Stimulated activated CD8-positive, alpha-beta memory T cell treated with anti-CD3 and anti-CD28 coated beads, Interleukin-15, amount 100 ng/mL, for 48 hours (primary cell): ENCODE measurements at regions not wholly inside any gene's neighbourhood (a gene's known extent, or its start where the extent isn't known, plus 50 kb on each side); places are given as distances from the start of the nearest gene placed in this dataset.

Source experiments
- DNase-seq, 2 donors: peaks; one replicate each; pipeline ENCODE4 v3.0.0-alpha.2; 2020; ENCODE audit warnings: low read depth in 2 of 2

GRCh38 chr3:4029135-4029534, 229.9 kb downstream of the LRRN1 start:
- DNase-seq = no peak

GRCh38 chr3:4030624-4031023, 231.4 kb downstream of the LRRN1 start:
- DNase-seq = no peak

GRCh38 chr3:4033296-4033695, 234.1 kb downstream of the LRRN1 start:
- no peak for DNase-seq

GRCh38 chr3:4036046-4036445, 236.8 kb downstream of the LRRN1 start:
- DNase-seq = no peak

GRCh38 chr3:4038351-4038750, 239.1 kb downstream of the LRRN1 start:
- DNase-seq = no peak

- DNase-seq = no peak
These were observed 242.8 kb downstream of the LRRN1 start for GRCh38 chr3:4042070-4042469.

GRCh38 chr3:4042869-4043268, 243.6 kb downstream of the LRRN1 start:
- no peak for DNase-seq

- no peak for DNase-seq
These were observed 244.8 kb downstream of the LRRN1 start for GRCh38 chr3:4043867-4044575.

- DNase-seq = no peak
These were observed 245.4 kb downstream of the LRRN1 start for GRCh38 chr3:4044619-4045018.

GRCh38 chr3:4045756-4046155, 246.5 kb downstream of the LRRN1 start:
- no peak for DNase-seq

- no peak for DNase-seq
These were observed 248.1 kb downstream of the LRRN1 start for GRCh38 chr3:4047366-4047765.

- DNase-seq = no peak
These were observed 250.5 kb upstream of the SETMAR start for GRCh38 chr3:4052706-4053105.

GRCh38 chr3:4053975-4054374, 249.2 kb upstream of the SETMAR start:
- no peak for DNase-seq

- DNase-seq = no peak
These were observed 243.1 kb upstream of the SETMAR start for GRCh38 chr3:4060064-4060463.

GRCh38 chr3:4060603-4061002, 242.6 kb upstream of the SETMAR start:
- no peak for DNase-seq

- no peak for DNase-seq
These were observed 242.0 kb upstream of the SETMAR start for GRCh38 chr3:4061195-4061594.

- no peak for DNase-seq
These were observed 241.3 kb upstream of the SETMAR start for GRCh38 chr3:4061783-4062360.

- no peak for DNase-seq
These were observed 240.5 kb upstream of the SETMAR start for GRCh38 chr3:4062621-4063020.

GRCh38 chr3:4063916-4064574, 239.1 kb upstream of the SETMAR start:
- DNase-seq = no peak

GRCh38 chr3:4065085-4065484, 238.1 kb upstream of the SETMAR start:
- no peak for DNase-seq

- no peak for DNase-seq
These were observed 237.6 kb upstream of the SETMAR start for GRCh38 chr3:4065554-4065953.

GRCh38 chr3:4067893-4068292, 235.3 kb upstream of the SETMAR start:
- no peak for DNase-seq

- no peak for DNase-seq
These were observed 233.4 kb upstream of the SETMAR start for GRCh38 chr3:4069796-4070195.
